Stomach (tissue), 4 donors: ENCODE measurements at regions not wholly inside any gene's neighbourhood (a gene's known extent, or its start where the extent isn't known, plus 50 kb on each side); places are given as distances from the start of the nearest gene placed in this dataset.

ENCODE experiments used
- CTCF ChIP-seq, 7 experiments: fragments of 450-650 bp in 4 of 7; fragments of 200-600 bp in 3 of 7; sonication (generic) in 3 of 7; IDR thresholded peaks; one replicate each; pipeline ENCODE4 v1.5.1; 2016 to 2019; ENCODE audit warnings: antibody characterized with exemption in 7 of 7, control low read depth in 2 of 7, mild to moderate bottlenecking in 1 of 7
- EP300 ChIP-seq: sonication (generic); formaldehyde crosslinking; IDR thresholded peaks from one replicate; pipeline ENCODE4 v1.6.1; 2017; ENCODE audit warnings: antibody characterized with exemption
- POLR2A ChIP-seq, 4 donors: fragments of 450-650 bp; IDR thresholded peaks; one replicate each; pipeline ENCODE4 v1.6.1; 2016; ENCODE audit warnings: antibody characterized with exemption in 4 of 4, control low read depth in 2 of 4, mild to moderate bottlenecking in 1 of 4, moderate library complexity in 1 of 4
- POLR2AphosphoS5 ChIP-seq, 3 donors: sonication (generic); formaldehyde crosslinking; IDR thresholded peaks; one replicate each; pipeline ENCODE4 v1.6.1; 2016; ENCODE audit warnings: antibody characterized with exemption in 3 of 3

- TF ChIP-seq CTCF (IDR thresholded peaks at IDR 0.05) (no peak), POLR2A (IDR thresholded peaks at IDR 0.05) (no peak), POLR2AphosphoS5 (IDR thresholded peaks at IDR 0.05) (no peak), EP300 (no peak)
Observed at GRCh38 chr5:91219803-91220371, 163.2 kb downstream of the ARRDC3 start.
